H9 (cell line): ENCODE measurements at regions not wholly inside any gene's neighbourhood (a gene's known extent, or its start where the extent isn't known, plus 50 kb on each side); places are given as distances from the start of the nearest gene placed in this dataset.

Experiments used
- DNase-seq: peaks from one replicate; pipeline ENCODE4 v3.0.0-alpha.2; 2017
- H2AFZ ChIP-seq: one replicate; pipeline ENCODE4 v1.6.1; 2013; ENCODE audit warnings: mild to moderate bottlenecking, low read length, control low read depth, moderate library complexity
- H2AK5ac ChIP-seq: 2 replicates; pipeline ENCODE4 v1.6.1; 2013; ENCODE audit warnings: low read length, control low read depth, mixed read lengths; ENCODE audit not compliant: insufficient read length
- H2BK120ac ChIP-seq: one replicate; pipeline ENCODE4 v1.6.1; 2013; ENCODE audit warnings: low read depth, mild to moderate bottlenecking, low read length, control low read depth, inconsistent platforms; ENCODE audit not compliant: poor library complexity, severe bottlenecking
- H2BK12ac ChIP-seq: 2 replicates; pipeline ENCODE4 v1.6.1; 2013; ENCODE audit warnings: low read length, control low read depth, mixed read lengths, low read depth; ENCODE audit not compliant: insufficient read length
- H2BK15ac ChIP-seq: 2 replicates; pipeline ENCODE4 v1.6.1; 2013; ENCODE audit warnings: low read depth, low read length, control low read depth
- H2BK20ac ChIP-seq: one replicate; pipeline ENCODE4 v1.6.1; 2013; ENCODE audit warnings: low read depth, mild to moderate bottlenecking, low read length, control low read depth, inconsistent platforms; ENCODE audit not compliant: poor library complexity, severe bottlenecking
- H2BK5ac ChIP-seq: 2 replicates; pipeline ENCODE4 v1.6.1; 2013; ENCODE audit warnings: low read length, control low read depth, mixed read lengths; ENCODE audit not compliant: insufficient read length
- H3K14ac ChIP-seq: 2 replicates; pipeline ENCODE4 v1.6.1; 2013; ENCODE audit warnings: low read length, control low read depth; ENCODE audit not compliant: insufficient read depth
- H3K18ac ChIP-seq: 2 replicates; pipeline ENCODE4 v1.6.1; 2013; ENCODE audit warnings: low read depth, mild to moderate bottlenecking, mixed read lengths, low read length, control low read depth; ENCODE audit not compliant: insufficient read length
- H3K23ac ChIP-seq: 2 replicates; pipeline ENCODE4 v1.6.1; 2013; ENCODE audit warnings: low read length, control low read depth, mixed read lengths, low read depth; ENCODE audit not compliant: insufficient read length
- H3K23me2 ChIP-seq: 2 replicates; pipeline ENCODE4 v1.6.1; 2013; ENCODE audit warnings: low read depth, mild to moderate bottlenecking, mixed read lengths, low read length, control low read depth; ENCODE audit not compliant: insufficient read length, poor library complexity, severe bottlenecking
- H3K27ac ChIP-seq: 2 replicates; pipeline ENCODE4 v1.5.1; 2013; ENCODE audit warnings: low read length, control low read depth, mixed read lengths, low read depth; ENCODE audit not compliant: insufficient read length
- H3K27me3 ChIP-seq: 2 replicates; pipeline ENCODE4 v1.6.1; 2013; ENCODE audit warnings: low read length, control low read depth, inconsistent platforms; ENCODE audit not compliant: insufficient read depth
- H3K4ac ChIP-seq: 2 replicates; pipeline ENCODE4 v1.6.1; 2013; ENCODE audit warnings: low read depth, mild to moderate bottlenecking, control low read depth, inconsistent platforms, low read length, moderate library complexity
- H3K4me1 ChIP-seq: 2 replicates; pipeline ENCODE4 v1.6.1; 2013; ENCODE audit warnings: low read length, control low read depth, inconsistent platforms; ENCODE audit not compliant: insufficient read depth
- H3K4me2 ChIP-seq: 2 replicates; pipeline ENCODE4 v1.6.1; 2013; ENCODE audit warnings: low read length, control low read depth, mixed read lengths; ENCODE audit not compliant: insufficient read length, insufficient read depth
- H3K56ac ChIP-seq: 2 replicates; pipeline ENCODE4 v1.6.1; 2013; ENCODE audit warnings: low read depth, mild to moderate bottlenecking, mixed read lengths, low read length, control low read depth; ENCODE audit not compliant: insufficient read length
- H3K79me1 ChIP-seq: 2 replicates; pipeline ENCODE4 v1.6.1; 2013; ENCODE audit warnings: low read depth, mild to moderate bottlenecking, moderate library complexity, low read length, control low read depth, inconsistent platforms; ENCODE audit not compliant: insufficient read depth, poor library complexity, severe bottlenecking
- H3K79me2 ChIP-seq: 2 replicates; pipeline ENCODE4 v1.6.1; 2013; ENCODE audit warnings: low read length, control low read depth, inconsistent platforms; ENCODE audit not compliant: insufficient read depth
- H3K9ac ChIP-seq: 2 replicates; pipeline ENCODE4 v1.6.1; 2013; ENCODE audit warnings: low read length, control low read depth, mixed read lengths; ENCODE audit not compliant: insufficient read length; ENCODE audit errors: extremely low read depth
- H3K9me3 ChIP-seq: one replicate; pipeline ENCODE4 v1.6.1; 2013; ENCODE audit warnings: low read depth, low read length, inconsistent platforms; ENCODE audit not compliant: control insufficient read depth
- H3T11ph ChIP-seq: one replicate; pipeline ENCODE4 v1.6.1; 2013; ENCODE audit warnings: mild to moderate bottlenecking, low read length, control low read depth, inconsistent platforms
- H4K20me1 ChIP-seq: one replicate; pipeline ENCODE4 v1.6.1; 2013; ENCODE audit not compliant: control insufficient read depth, insufficient read length, insufficient read depth
- H4K5ac ChIP-seq: 2 replicates; pipeline ENCODE4 v1.6.1; 2013; ENCODE audit warnings: low read depth, mild to moderate bottlenecking, mixed read lengths, low read length, control low read depth; ENCODE audit not compliant: insufficient read length
- H4K8ac ChIP-seq: replicated peaks from 2 replicates; pipeline ENCODE4 v1.6.1; 2013; ENCODE audit warnings: low read length, control low read depth, mixed read lengths, low read depth; ENCODE audit not compliant: insufficient read length
- H4K91ac ChIP-seq: 2 replicates; pipeline ENCODE4 v1.6.1; 2013; ENCODE audit warnings: low read depth, mild to moderate bottlenecking, moderate library complexity, mixed read lengths, low read length, control low read depth; ENCODE audit not compliant: insufficient read length
- H3K27ac Mint-ChIP-seq, 3 experiments: 2 replicates in 2 of 3; 3 replicates in 1 of 3; pipeline ENCODE4 v1.8.0; 2020 to 2021; ENCODE audit warnings: mixed read lengths in 3 of 3, mild to moderate bottlenecking in 1 of 3, moderate library complexity in 1 of 3
- H3K27me3 Mint-ChIP-seq: 2 replicates; pipeline ENCODE4 v1.8.0; 2021; ENCODE audit warnings: low read depth, mild to moderate bottlenecking, moderate library complexity, mixed read lengths
- H3K36me3 Mint-ChIP-seq, 3 experiments: 2 replicates in 2 of 3; 3 replicates in 1 of 3; pipeline ENCODE4 v1.8.0; 2020 to 2021; ENCODE audit warnings: low read depth in 3 of 3, mixed read lengths in 3 of 3; ENCODE audit not compliant: insufficient read depth in 1 of 3
- H3K4me1 Mint-ChIP-seq, 2 experiments: 2 replicates each; pipeline ENCODE4 v1.8.0; 2020; ENCODE audit warnings: mixed read lengths in 2 of 2
- H3K4me3 Mint-ChIP-seq, 2 experiments: 2 replicates in 1 of 2; 3 replicates in 1 of 2; pipeline ENCODE4 v1.8.0; 2020 to 2021; ENCODE audit warnings: mild to moderate bottlenecking in 2 of 2, mixed read lengths in 2 of 2, moderate library complexity in 1 of 2
- H3K9me3 Mint-ChIP-seq, 2 experiments: 2 replicates in 1 of 2; 3 replicates in 1 of 2; pipeline ENCODE4 v1.8.0; 2020; ENCODE audit warnings: mild to moderate bottlenecking in 2 of 2, mixed read lengths in 2 of 2, moderate library complexity in 1 of 2
- CTCF ChIP-seq: fragments of 200-600 bp; sonication (generic); conservative IDR thresholded peaks from 3 replicates; pipeline ENCODE4 v1.8.0; 2021; ENCODE audit warnings: antibody characterized with exemption, mild to moderate bottlenecking
- WGBS: extraction: QIAGEN DNeasy Blood & Tissue Kit; methylation state at CpG from one replicate; pipeline ENCODE4 v1.1.7; 2013; ENCODE audit warnings: missing lambda C conversion rate, low lambda C conversion rate, mixed read lengths; ENCODE audit not compliant: insufficient read length; ENCODE audit errors: extremely low coverage; 5-methylcytosine and 5-hydroxymethylcytosine counted together

DNA sequence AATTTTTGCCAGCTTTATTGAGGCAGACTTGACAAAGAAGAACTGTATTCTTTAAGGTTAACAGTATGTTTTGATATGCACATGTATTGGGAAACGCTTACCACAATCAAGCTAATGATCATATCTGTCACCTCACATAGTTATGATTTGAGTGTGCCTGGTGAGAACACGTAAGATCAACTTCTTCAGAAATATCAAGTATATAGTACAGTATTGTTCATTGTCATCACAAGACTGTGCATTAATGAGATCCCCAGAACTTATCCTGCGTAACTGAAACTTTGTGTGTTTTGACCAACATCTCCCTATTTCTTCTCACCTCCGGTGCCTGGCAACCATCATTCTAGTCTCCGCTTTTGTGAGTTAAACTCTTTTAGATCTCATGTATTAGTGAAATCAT lies 756.4 kb upstream of the EEF2KMT start:
- H3K9me3 Mint-ChIP-seq, result no peaks in the 10 kb centered on the region
- no peak overlapping the region for H3K4me3 Mint-ChIP-seq
- no peak overlapping the region for H3K23ac ChIP-seq
- H3K9ac ChIP-seq, result no peak overlapping the region
- H2AFZ ChIP-seq, result no peak overlapping the region
- H2BK15ac ChIP-seq, result no peak overlapping the region
- no peak overlapping the region for H3K18ac ChIP-seq
- no peak overlapping the region for H2AK5ac ChIP-seq
- H3K4me1 Mint-ChIP-seq, result peaks cover under 1 to 9% of the 10 kb centered on the region in 2 experiments
- H3K79me2 ChIP-seq, result no peaks in the 10 kb centered on the region
- no peak overlapping the region for H3K14ac ChIP-seq
- no peak overlapping the region for H2BK5ac ChIP-seq
- no peak overlapping the region for H2BK20ac ChIP-seq
- no peak overlapping the region for H4K5ac ChIP-seq
- no peaks in the 10 kb centered on the region for H3K27me3 Mint-ChIP-seq
- H3K4me1 ChIP-seq, result no peaks in the 10 kb centered on the region; the same call in 1 of the 2 replicates
- no peak overlapping the region for H3T11ph ChIP-seq
- H4K8ac ChIP-seq, result no peak overlapping the region
- no peak overlapping the region for H3K56ac ChIP-seq
- no peaks in the 10 kb centered on the region for H3K23me2 ChIP-seq
- H3K27me3 ChIP-seq, result no peaks in the 10 kb centered on the region
- whole genome bisulfite sequencing, result no CpG with 5 or more reads among the region's 5 CpGs
- no peak overlapping the region for H4K91ac ChIP-seq
- no peak overlapping the region for H3K27ac ChIP-seq
- no peaks in the 10 kb centered on the region for H3K79me1 ChIP-seq
- no peaks in the 10 kb centered on the region for H4K20me1 ChIP-seq
- DNase-seq, result no peak
- no peak overlapping the region for H3K4ac ChIP-seq
- no peaks in the 10 kb centered on the region for H3K36me3 Mint-ChIP-seq
- TF ChIP-seq CTCF, result no peak
- no peak overlapping the region for H2BK120ac ChIP-seq
- no peaks in the 10 kb centered on the region for H3K9me3 ChIP-seq
- H3K27ac Mint-ChIP-seq, result no peak overlapping the region
- no peak overlapping the region for H3K4me2 ChIP-seq
- H2BK12ac ChIP-seq, result no peak overlapping the region
